T-helper 2 cell treated with Interferon-gamma antibody and Interleukin-4, amounts not matched to agents 5 μg/mL and 100 μg/mL, for 36 hours (primary cell): ENCODE measurements at regions not wholly inside any gene's neighbourhood (a gene's known extent, or its start where the extent isn't known, plus 50 kb on each side); places are given as distances from the start of the nearest gene placed in this dataset.
"Not testable (repeated sequence)": the region's sequence is repeated elsewhere in the genome, so short reads cannot be mapped to it uniquely, and the experiment has no call there.

Source experiments
- DNase-seq: peaks from one replicate; pipeline ENCODE4 v3.0.0; 2021; ENCODE audit warnings: low spot score
- H3K27ac Mint-ChIP-seq: one replicate; pipeline ENCODE4 v1.8.0; 2021; ENCODE audit warnings: mild to moderate bottlenecking, mixed read lengths
- H3K27me3 Mint-ChIP-seq: one replicate; pipeline ENCODE4 v1.8.0; 2021; ENCODE audit warnings: low read depth, mixed read lengths
- H3K36me3 Mint-ChIP-seq: one replicate; pipeline ENCODE4 v1.8.0; 2021; ENCODE audit warnings: low read depth, mixed read lengths
- H3K4me1 Mint-ChIP-seq: one replicate; pipeline ENCODE4 v1.8.0; 2021; ENCODE audit warnings: low read depth, mixed read lengths
- H3K4me3 Mint-ChIP-seq: one replicate; pipeline ENCODE4 v1.8.0; 2022; ENCODE audit warnings: mild to moderate bottlenecking, moderate library complexity, mixed read lengths
- H3K9me3 Mint-ChIP-seq: one replicate; pipeline ENCODE4 v1.8.0; 2021; ENCODE audit warnings: mixed read lengths

DNA sequence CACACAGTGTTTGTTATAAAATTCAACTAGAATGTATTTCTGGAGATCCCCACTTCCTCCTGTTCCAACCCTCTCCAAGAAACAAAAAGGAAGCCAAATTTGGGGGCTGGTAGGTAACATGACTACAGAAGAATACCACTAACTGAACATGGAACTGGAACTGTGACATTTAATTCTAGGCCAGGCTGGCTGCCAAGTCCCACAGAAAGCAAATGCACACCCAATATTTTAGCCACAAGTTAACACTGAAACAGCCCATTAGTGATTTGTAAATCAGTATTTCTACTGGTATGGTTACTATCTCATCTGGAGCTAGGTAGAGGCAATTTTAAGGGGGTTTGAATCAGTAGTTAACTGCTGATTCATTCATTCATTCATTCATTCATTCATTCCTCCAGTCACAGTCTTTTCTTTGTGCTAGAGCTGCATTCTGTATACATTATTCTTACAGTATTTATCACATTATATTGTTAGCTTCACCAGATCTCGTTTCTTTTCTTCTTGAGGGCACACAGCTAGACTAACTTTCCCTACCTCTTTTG, 131.7 kb upstream of the GDNF start:
- H3K36me3 Mint-ChIP-seq = no peaks in the 10 kb centered on the region
- DNase-seq = no peak
- H3K9me3 Mint-ChIP-seq = no peaks in the 10 kb centered on the region
- H3K27me3 Mint-ChIP-seq = no peaks in the 10 kb centered on the region
- H3K27ac Mint-ChIP-seq = no peak overlapping the region
- H3K4me3 Mint-ChIP-seq = no peak overlapping the region
- H3K4me1 Mint-ChIP-seq = no peaks in the 10 kb centered on the region

DNA sequence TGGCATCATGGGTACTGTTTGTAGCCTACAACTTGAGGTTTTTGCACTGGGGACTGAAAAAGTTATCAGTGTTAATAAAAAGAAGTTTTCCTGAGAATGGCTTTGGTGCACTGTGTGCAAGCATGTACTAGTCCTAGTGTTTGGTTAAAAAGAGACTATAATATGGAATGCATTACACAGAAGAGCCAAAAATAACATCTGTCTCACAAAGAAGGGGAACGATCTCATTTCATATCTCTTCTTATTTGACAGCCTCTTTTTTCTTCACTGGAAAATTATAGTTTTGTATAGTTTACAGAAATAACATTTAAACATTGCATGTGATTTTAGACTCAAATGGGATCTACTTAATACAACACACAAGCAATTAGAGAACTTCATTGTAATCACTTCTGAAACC, 127.0 kb upstream of the GDNF start:
- no peaks in the 10 kb centered on the region for H3K9me3 Mint-ChIP-seq
- no peak overlapping the region for H3K27ac Mint-ChIP-seq
- no peaks in the 10 kb centered on the region for H3K4me1 Mint-ChIP-seq
- H3K4me3 Mint-ChIP-seq = no peak overlapping the region
- no peaks in the 10 kb centered on the region for H3K36me3 Mint-ChIP-seq
- DNase-seq = no peak
- no peaks in the 10 kb centered on the region for H3K27me3 Mint-ChIP-seq

DNA sequence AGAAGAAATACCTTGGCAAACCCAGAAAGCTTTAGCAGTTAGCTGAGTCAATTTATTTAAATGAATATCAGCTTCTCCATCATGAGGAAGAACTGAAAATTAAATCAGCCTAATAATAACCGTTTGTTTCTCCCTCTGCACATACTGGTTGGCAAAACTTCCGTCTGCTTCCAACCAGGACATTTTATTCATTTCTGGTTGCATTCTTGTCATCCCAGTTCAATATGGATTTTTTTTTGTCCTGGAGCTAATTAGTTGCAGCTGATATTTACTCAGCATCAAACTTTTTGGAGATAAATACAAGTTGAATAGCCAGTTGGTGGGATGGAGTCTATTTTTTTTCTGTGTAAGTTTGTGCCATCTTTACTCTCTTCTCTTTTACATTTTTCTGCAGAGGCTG, 126.5 kb upstream of the GDNF start:
- no peaks in the 10 kb centered on the region for H3K4me1 Mint-ChIP-seq
- H3K9me3 Mint-ChIP-seq = no peaks in the 10 kb centered on the region
- no peak for DNase-seq
- no peaks in the 10 kb centered on the region for H3K27me3 Mint-ChIP-seq
- H3K4me3 Mint-ChIP-seq = no peak overlapping the region
- no peak overlapping the region for H3K27ac Mint-ChIP-seq
- no peaks in the 10 kb centered on the region for H3K36me3 Mint-ChIP-seq

DNA sequence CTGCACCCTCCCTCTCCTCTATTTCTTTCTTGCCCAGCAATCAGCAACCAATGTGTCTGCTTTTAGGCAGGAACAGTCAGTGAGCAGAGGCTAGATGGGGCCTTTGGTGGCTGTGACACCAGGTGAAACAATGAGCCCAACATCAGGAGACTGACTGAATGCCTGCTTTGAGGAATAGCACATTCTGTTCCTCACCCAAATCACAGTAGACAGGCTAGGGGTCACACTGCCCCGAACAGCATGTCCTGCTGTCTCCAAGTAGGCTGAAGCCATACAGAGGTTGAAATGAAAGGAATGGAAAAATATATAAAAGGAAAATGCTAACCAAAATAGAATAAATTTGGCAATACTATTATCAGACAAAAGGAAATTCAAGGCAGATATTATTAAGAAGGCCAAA, 122.5 kb upstream of the GDNF start:
- no peak overlapping the region for H3K27ac Mint-ChIP-seq
- peaks cover 14% of the 10 kb centered on the region for H3K9me3 Mint-ChIP-seq
- DNase-seq = no peak
- no peak overlapping the region for H3K4me3 Mint-ChIP-seq
- H3K36me3 Mint-ChIP-seq = peaks cover 1% of the 10 kb centered on the region
- no peaks in the 10 kb centered on the region for H3K4me1 Mint-ChIP-seq
- H3K27me3 Mint-ChIP-seq = no peaks in the 10 kb centered on the region

DNA sequence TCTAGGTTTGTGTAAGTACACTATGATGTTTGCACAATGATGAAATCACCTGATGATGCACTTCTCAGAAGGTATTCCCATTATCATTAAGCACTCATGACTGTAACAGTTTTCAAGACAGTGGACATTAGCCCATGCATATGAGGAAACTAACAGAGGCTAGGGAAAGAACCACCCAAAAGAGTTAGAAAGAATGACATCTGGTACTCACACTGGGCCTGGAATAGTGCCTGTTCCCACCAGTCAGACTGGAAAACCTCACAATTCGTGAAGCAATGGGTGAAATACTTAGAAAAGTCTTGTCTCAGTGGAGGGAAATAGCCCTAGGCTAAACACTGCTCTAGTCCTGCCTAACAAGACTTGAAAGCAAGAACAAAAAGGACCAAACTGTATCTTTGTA, 117.4 kb upstream of the GDNF start:
- no peak overlapping the region for H3K27ac Mint-ChIP-seq
- peaks cover 1% of the 10 kb centered on the region for H3K36me3 Mint-ChIP-seq
- no peaks in the 10 kb centered on the region for H3K27me3 Mint-ChIP-seq
- no peaks in the 10 kb centered on the region for H3K4me1 Mint-ChIP-seq
- DNase-seq = no peak
- no peak overlapping the region for H3K4me3 Mint-ChIP-seq
- peaks cover 14% of the 10 kb centered on the region for H3K9me3 Mint-ChIP-seq

DNA sequence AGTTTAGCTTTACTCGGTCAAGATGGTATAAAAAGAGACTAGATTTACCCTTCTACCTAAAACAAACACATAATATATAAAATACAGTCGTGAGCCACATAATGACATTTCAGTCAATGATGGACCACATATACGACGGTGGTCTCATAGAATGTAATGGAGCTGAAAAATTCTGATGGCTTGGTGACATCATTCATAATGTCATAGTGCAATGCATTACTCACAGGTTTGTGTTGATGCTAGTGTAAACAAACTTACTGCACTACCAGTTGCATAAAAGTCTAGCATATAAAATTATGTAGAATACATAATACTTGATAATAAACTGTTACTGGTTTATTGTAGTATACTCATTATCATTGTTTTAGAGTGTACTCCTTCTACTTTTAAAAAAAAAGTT, 115.9 kb upstream of the GDNF start:
- no peak for DNase-seq
- Mint-ChIP-seq H3K4me1 (no peaks in the 10 kb centered on the region), H3K27ac (no peak overlapping the region), H3K27me3 (no peaks in the 10 kb centered on the region), H3K9me3 (peaks cover 14% of the 10 kb centered on the region), H3K4me3 (no peak overlapping the region), H3K36me3 (peaks cover 1% of the 10 kb centered on the region)

DNA sequence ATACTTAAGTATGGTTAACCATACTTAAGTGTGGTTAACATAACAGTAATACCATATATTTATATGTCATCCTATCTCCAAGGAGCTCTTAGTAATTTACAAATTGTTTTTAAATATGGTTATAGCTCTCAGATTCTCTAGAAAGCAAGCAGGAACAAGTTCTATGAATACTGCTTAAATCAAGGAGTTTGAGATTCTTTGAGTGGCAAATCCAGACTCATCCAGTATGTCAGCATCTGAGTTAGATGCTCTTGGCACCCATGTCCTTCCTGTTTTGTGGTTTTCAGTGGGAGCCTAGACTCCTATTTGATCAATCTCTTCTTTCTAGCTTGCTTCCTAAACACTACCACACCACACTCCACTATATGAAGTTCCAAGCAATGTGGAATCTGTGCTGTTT, 114.7 kb upstream of the GDNF start:
- Mint-ChIP-seq H3K4me1 (no peaks in the 10 kb centered on the region), H3K9me3 (peaks cover 14% of the 10 kb centered on the region), H3K4me3 (no peak overlapping the region), H3K27me3 (no peaks in the 10 kb centered on the region), H3K27ac (no peak overlapping the region), H3K36me3 (peaks cover 1% of the 10 kb centered on the region)
- DNase-seq = no peak

DNA sequence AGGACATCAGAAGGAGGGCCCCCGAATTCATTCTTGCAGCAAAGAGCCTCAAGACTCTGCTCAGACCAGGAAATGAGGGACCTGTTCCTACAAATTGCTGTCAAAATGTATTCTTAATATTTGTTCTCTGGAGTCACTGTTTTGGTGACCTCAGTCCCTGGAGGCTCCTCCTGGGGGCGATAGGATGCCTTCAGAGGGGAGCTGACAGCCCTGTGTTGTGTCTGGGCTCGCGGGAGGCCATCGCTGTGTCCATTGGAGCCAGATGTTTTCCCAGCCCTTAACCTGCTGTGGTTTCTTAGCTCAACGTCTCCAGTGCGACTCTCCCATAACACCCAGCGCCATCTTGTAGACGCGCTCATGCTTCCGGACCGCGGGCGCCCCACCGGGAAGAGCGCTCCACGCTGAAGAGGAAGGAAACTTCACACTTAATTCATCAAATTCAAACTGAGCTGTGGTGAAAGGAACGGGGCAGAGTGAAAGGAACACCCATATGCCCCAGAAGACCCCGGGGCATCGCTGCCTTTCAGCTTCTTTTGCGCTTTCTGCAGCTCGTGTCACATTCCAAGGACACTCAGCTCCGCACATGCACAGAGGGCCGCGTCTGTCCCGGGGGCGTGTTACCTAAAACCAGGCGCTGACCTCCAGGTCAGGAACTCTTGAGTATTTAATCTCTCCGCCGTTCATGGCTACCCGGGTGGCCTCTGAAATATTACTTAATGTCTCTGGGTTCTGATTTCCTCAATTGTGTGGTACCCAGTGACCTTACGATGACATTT, 112.3 kb upstream of the GDNF start:
- Mint-ChIP-seq H3K36me3 (no peaks in the 10 kb centered on the region), H3K27ac (no peak overlapping the region), H3K4me3 (no peak overlapping the region), H3K9me3 (no peaks in the 10 kb centered on the region), H3K4me1 (no peaks in the 10 kb centered on the region), H3K27me3 (no peaks in the 10 kb centered on the region)
- no peak for DNase-seq

DNA sequence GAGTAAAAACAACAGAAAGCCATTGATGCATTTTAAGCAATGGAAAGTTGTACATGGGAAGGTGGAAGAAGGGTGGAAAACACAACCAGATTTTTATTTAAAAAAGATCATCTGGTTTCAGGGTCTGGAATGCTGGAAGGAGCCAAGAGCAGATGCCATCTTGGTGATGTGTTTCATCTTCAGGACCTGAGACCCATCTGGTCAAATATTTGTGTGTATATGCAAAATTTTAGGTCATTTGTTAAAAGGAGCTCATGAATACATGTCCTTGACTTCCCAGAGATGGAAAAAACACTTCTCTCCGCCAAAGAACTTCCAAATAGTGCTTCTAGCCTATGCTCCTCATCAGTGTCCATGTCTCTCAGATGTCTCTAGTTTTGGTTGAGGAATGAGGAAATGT, 110.6 kb upstream of the GDNF start:
- Mint-ChIP-seq H3K27ac (no peak overlapping the region), H3K27me3 (no peaks in the 10 kb centered on the region), H3K36me3 (no peaks in the 10 kb centered on the region), H3K4me3 (no peak overlapping the region), H3K9me3 (no peaks in the 10 kb centered on the region), H3K4me1 (no peaks in the 10 kb centered on the region)
- no peak for DNase-seq

DNA sequence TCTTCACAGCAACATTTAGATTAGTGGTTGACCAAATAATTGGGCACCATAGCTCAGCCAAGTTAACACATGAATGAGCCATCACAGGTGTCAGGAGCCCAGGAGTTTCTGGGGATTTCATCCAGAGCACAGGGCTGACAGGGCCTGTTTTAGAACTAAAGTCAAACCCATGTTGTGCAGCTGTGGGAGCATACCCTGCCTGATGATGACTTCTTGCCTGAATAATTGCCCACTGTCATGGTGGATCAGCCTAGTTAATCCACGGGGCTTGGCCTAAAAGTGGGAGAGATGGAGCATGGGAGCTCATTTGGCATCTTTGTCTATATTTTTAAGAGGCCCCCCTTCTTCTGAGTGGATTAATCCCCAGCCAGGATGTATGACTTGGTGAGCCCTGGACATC, 105.6 kb upstream of the GDNF start:
- DNase-seq = no peak
- Mint-ChIP-seq H3K9me3 (peaks cover 3% of the 10 kb centered on the region), H3K27ac (no peak overlapping the region), H3K4me3 (no peak overlapping the region), H3K27me3 (no peaks in the 10 kb centered on the region), H3K36me3 (no peaks in the 10 kb centered on the region), H3K4me1 (no peaks in the 10 kb centered on the region)

DNA sequence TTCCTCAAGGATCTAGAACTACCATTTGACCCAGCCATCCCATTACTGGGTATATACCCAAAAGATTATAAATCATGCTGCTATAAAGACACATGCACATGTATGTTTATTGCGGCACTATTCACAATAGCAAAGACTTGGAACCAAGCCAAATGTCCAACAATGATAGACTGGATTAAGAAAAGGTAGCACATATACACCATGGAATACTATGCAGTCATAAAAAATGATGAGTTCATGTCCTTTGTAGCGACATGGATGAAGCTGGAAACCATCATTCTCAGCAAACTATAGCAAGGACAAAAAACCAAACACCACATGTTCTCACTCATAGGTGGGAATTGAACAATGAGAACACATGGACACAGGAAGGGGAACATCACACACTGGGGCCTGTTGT, 103.3 kb upstream of the GDNF start:
- H3K27me3 Mint-ChIP-seq, H3K9me3 Mint-ChIP-seq, DNase-seq, H3K27ac Mint-ChIP-seq, H3K4me1 Mint-ChIP-seq, H3K4me3 Mint-ChIP-seq, H3K36me3 Mint-ChIP-seq: not testable (repeated sequence)

DNA sequence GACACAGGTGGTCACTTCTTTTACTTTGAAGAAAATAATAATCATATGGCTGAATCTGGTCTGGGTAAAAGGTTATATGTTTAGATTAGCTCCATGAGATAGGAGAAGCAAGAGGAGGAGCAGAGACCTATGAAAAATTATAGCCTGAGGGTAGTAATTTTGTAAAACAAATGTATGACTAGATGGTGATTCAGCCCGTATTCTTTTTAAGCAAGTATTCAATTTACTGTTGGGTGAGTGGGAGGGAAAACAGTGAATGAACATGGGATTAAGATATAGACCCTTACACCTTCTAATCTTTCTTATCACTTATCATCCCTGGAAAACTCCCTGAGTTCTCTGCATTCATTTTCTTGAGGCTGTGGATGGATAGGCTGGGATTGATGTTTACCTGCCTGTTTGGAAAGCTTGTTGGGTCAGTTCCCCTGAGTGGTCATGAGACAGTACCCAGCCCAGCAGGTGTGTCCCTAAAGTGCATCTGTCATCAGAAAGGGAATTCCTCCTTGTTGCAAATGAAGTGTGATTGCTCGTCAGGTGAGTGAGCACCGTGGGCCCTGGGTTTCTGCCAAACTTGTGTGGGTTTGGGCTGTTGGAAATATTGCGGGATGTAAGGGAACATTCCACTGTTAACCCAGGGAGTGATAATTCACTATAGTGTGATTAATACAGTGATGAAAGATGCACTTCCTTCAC, 101.2 kb upstream of the GDNF start:
- Mint-ChIP-seq H3K4me1 (no peaks in the 10 kb centered on the region), H3K36me3 (no peaks in the 10 kb centered on the region), H3K4me3 (no peak overlapping the region), H3K9me3 (peaks cover 3% of the 10 kb centered on the region), H3K27ac (no peak overlapping the region), H3K27me3 (no peaks in the 10 kb centered on the region)
- DNase-seq = no peak

DNA sequence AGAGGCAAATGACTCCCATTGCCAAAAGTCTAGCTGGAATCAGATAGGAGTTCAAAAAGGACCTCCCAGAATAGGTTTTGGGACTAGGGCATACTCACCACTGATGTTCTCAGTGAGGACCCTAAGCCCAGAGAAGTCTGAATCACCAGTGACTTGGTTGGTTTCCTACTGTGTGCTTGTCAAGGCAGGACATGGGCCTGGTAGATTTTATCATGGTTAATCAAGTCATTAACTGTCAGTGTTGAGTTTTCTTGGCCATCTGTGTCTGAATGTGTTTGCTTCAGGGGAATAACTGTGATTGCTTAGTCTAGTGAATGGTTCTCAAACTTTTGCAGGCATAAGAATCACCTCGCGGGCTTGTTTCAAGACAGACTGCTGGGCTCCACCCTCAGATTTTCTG, 99.0 kb upstream of the GDNF start:
- H3K4me3 Mint-ChIP-seq = no peak overlapping the region
- no peaks in the 10 kb centered on the region for H3K4me1 Mint-ChIP-seq
- peaks cover 3% of the 10 kb centered on the region for H3K9me3 Mint-ChIP-seq
- DNase-seq = no peak
- H3K27me3 Mint-ChIP-seq = no peaks in the 10 kb centered on the region
- no peaks in the 10 kb centered on the region for H3K36me3 Mint-ChIP-seq
- H3K27ac Mint-ChIP-seq = no peak overlapping the region

DNA sequence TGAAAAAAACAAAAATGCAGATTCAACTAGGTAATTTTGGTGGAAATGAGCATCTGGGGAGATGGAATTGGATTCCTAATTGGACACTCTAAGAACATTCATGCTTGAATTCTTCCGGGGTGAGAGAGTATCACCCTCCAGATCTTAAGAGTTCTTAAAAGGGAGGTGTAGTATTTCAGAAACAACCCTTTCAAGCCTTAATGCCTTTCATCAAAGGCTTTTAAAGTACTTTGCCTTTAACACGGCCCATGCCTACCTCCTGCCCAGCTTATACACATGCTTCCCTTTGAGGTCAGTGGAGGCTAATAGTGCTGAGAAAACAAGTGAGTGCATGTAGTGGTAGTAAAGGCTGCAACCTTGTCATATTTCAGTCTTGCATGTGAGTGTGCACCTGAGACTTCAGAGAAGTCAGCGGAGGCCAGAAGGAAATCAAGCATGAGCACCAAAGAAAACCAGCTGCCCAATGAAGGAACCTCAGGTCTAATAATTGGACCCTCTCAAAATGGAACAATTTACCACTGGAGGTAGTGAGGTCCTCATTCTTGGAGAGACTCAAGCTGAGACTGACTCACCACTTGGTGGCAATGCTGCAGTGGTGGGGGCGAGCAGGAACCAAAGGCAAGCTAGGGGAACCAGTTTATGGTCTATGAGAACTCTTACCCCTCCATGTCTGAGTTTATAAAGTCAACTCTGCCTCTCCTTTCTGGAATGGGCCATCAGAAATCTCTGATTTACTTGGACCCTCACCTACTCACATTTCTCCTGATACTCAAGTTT, 98.4 kb upstream of the GDNF start:
- no peak overlapping the region for H3K4me3 Mint-ChIP-seq
- no peak for DNase-seq
- H3K9me3 Mint-ChIP-seq = peaks cover 3% of the 10 kb centered on the region
- H3K4me1 Mint-ChIP-seq = no peaks in the 10 kb centered on the region
- no peaks in the 10 kb centered on the region for H3K36me3 Mint-ChIP-seq
- H3K27me3 Mint-ChIP-seq = no peaks in the 10 kb centered on the region
- H3K27ac Mint-ChIP-seq = no peak overlapping the region
